Neural cell (in vitro differentiated cells): ENCODE measurements at regions not wholly inside any gene's neighbourhood (a gene's known extent, or its start where the extent isn't known, plus 50 kb on each side); places are given as distances from the start of the nearest gene placed in this dataset.

Experiments used
- H2AFZ ChIP-seq: fragments of 200-600, 300-800 bp; sonication (generic), shearing (Covaris generic); 2 replicates; pipeline ENCODE4 v1.6.0; 2014; ENCODE audit warnings: low read depth, mild to moderate bottlenecking, antibody characterized with exemption, low read length, moderate library complexity
- H3F3A ChIP-seq: fragments of 200-600 bp; shearing (Covaris generic); 2 replicates; pipeline ENCODE4 v1.6.1; 2016; ENCODE audit warnings: mild to moderate bottlenecking, moderate library complexity, mixed read lengths, antibody characterized with exemption, low read length; ENCODE audit not compliant: insufficient read depth, poor library complexity, severe bottlenecking
- H3K27ac ChIP-seq: fragments of 200-600, 300-800 bp; sonication (generic), shearing (Covaris generic); 2 replicates; pipeline ENCODE4 v1.5.1; 2014; ENCODE audit warnings: mild to moderate bottlenecking, low read length, moderate library complexity
- H3K27me3 ChIP-seq: fragments of 300-800, 200-600 bp; sonication (generic), shearing (Covaris generic); 2 replicates; pipeline ENCODE4 v1.6.0; 2014; ENCODE audit warnings: mild to moderate bottlenecking, low read depth, low read length, moderate library complexity; ENCODE audit not compliant: insufficient read depth
- H3K36me3 ChIP-seq: fragments of 300-800, 200-600 bp; sonication (generic), shearing (Covaris generic); 2 replicates; pipeline ENCODE4 v1.5.1; 2014; ENCODE audit warnings: mild to moderate bottlenecking, antibody characterized with exemption, low read length, moderate library complexity; ENCODE audit not compliant: insufficient read depth
- H3K4me2 ChIP-seq: fragments of 300-800, 200-600 bp; sonication (generic), shearing (Covaris generic); 2 replicates; pipeline ENCODE4 v1.6.0; 2014; ENCODE audit warnings: mild to moderate bottlenecking, low read length
- H3K4me3 ChIP-seq: fragments of 300-800, 200-600 bp; sonication (generic), shearing (Covaris generic); 2 replicates; pipeline ENCODE4 v1.5.1; 2014; ENCODE audit warnings: mild to moderate bottlenecking, low read length, moderate library complexity
- H3K79me2 ChIP-seq: fragments of 200-600 bp; shearing (Covaris generic); replicated peaks from 2 replicates; pipeline ENCODE4 v1.6.0; 2014; ENCODE audit warnings: mild to moderate bottlenecking, low read length, moderate library complexity; ENCODE audit not compliant: insufficient read depth
- H3K9ac ChIP-seq: fragments of 300-800, 200-600 bp; sonication (generic), shearing (Covaris generic); 2 replicates; pipeline ENCODE4 v1.6.1; 2016; ENCODE audit warnings: mild to moderate bottlenecking, low read length, mixed read lengths
- H3K9me2 ChIP-seq: fragments of 200-600 bp; shearing (Covaris generic); 2 replicates; pipeline ENCODE4 v1.6.1; 2016; ENCODE audit warnings: mild to moderate bottlenecking, low read length, mixed read lengths; ENCODE audit not compliant: insufficient read depth
- H3K9me3 ChIP-seq: fragments of 200-600, 300-800 bp; sonication (generic), shearing (Covaris generic); 2 replicates; pipeline ENCODE4 v1.6.1; 2016; ENCODE audit warnings: mild to moderate bottlenecking, mixed run types, low read length, moderate library complexity, mixed read lengths
- H4K20me1 ChIP-seq: fragments of 200-600 bp; shearing (Covaris generic); 2 replicates; pipeline ENCODE4 v1.6.1; 2016; ENCODE audit warnings: mild to moderate bottlenecking, mixed run types; ENCODE audit not compliant: insufficient read depth
- EP300 ChIP-seq: fragments of 450-650 bp; conservative IDR thresholded peaks from 2 replicates; pipeline ENCODE4 v1.6.1; 2014; ENCODE audit warnings: antibody characterized with exemption, mild to moderate bottlenecking, moderate library complexity; ENCODE audit not compliant: poor library complexity, severe bottlenecking
- EZH2 ChIP-seq: fragments of 200-600, 300-800 bp; shearing (Covaris generic), sonication (generic); IDR thresholded peaks from 2 replicates; pipeline ENCODE4 v1.6.1; 2014; ENCODE audit warnings: antibody characterized with exemption, low read length, borderline replicate concordance, mild to moderate bottlenecking; ENCODE audit not compliant: insufficient read depth, poor library complexity, severe bottlenecking
- MXI1 ChIP-seq: fragments of 450-650 bp; conservative IDR thresholded peaks from 2 replicates; pipeline ENCODE4 v1.6.1; 2014; ENCODE audit warnings: antibody characterized with exemption, mild to moderate bottlenecking; ENCODE audit not compliant: poor library complexity, severe bottlenecking
- POLR2AphosphoS5 ChIP-seq: IDR thresholded peaks from 2 replicates; pipeline ENCODE4 v1.6.1; 2012
- RAD21 ChIP-seq: fragments of 450-650 bp; conservative IDR thresholded peaks from 2 replicates; pipeline ENCODE4 v1.6.1; 2014; ENCODE audit warnings: antibody characterized with exemption, mild to moderate bottlenecking, moderate library complexity
- SMC3 ChIP-seq: fragments of 450-650 bp; conservative IDR thresholded peaks from 2 replicates; pipeline ENCODE4 v1.6.1; 2014; ENCODE audit warnings: antibody characterized with exemption, mild to moderate bottlenecking, moderate library complexity; ENCODE audit not compliant: poor library complexity
- TAF1 ChIP-seq: IDR thresholded peaks from 2 replicates; pipeline ENCODE4 v1.6.1; 2012; ENCODE audit warnings: low read depth
- TF ChIP-seq, protein P1 (sequence below): fragments of 450-650 bp; IDR thresholded peaks from 2 replicates; pipeline ENCODE4 v1.5.1; 2014; ENCODE audit warnings: antibody characterized with exemption, mild to moderate bottlenecking, moderate library complexity; ENCODE audit not compliant: poor library complexity, severe bottlenecking
- TF ChIP-seq, protein P2 (sequence below): IDR thresholded peaks from 2 replicates; pipeline ENCODE4 v1.6.1; 2012; ENCODE audit warnings: borderline replicate concordance

DNA sequence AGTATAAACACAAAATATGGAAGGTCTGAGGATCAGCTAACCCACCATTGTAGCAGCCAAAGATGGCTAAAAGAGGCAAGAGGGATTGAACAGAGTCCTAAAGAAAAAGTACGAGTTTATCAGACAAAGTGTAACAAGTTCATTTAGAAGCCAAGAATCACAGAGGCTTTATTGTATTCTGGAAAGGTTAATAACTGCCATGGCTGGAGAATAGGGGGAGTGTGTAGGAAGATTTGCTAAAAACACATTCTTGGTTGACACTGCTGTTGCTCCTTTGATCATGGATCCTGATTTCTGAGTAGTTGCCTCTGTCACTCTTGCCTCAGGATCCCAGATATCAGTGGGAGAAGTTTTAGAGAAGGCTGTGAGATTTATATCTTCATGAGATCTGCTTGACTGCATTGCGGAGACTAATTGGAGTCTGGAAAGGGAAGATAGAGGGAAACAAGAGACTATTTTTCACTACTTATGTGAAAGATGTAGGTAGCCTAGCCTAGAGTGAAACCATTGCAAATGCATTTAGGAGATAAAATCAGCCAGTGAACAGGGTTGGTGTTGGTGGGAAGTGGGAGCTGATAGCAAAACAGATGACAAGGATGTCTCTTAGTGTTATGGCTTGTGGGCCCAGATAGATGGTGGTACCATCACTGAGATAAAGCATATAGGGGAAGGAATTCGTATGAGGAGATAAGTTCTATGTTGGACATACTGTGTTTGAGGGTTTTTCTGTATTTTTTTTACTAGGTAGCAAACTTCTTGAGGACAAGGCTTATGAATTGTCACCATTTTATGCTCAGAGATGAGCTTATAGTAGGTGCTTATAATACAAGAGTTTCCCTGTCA is 402.9 kb upstream of the PDE3A start:
- no peak overlapping the region for H3K27ac ChIP-seq
- no peak overlapping the region for H2AFZ ChIP-seq
- no peaks in the 10 kb centered on the region for H3F3A ChIP-seq
- no peak for TF ChIP-seq RAD21
- no peak for TF ChIP-seq MXI1
- TF ChIP-seq POLR2AphosphoS5: no peak
- TF ChIP-seq, protein P1, sequence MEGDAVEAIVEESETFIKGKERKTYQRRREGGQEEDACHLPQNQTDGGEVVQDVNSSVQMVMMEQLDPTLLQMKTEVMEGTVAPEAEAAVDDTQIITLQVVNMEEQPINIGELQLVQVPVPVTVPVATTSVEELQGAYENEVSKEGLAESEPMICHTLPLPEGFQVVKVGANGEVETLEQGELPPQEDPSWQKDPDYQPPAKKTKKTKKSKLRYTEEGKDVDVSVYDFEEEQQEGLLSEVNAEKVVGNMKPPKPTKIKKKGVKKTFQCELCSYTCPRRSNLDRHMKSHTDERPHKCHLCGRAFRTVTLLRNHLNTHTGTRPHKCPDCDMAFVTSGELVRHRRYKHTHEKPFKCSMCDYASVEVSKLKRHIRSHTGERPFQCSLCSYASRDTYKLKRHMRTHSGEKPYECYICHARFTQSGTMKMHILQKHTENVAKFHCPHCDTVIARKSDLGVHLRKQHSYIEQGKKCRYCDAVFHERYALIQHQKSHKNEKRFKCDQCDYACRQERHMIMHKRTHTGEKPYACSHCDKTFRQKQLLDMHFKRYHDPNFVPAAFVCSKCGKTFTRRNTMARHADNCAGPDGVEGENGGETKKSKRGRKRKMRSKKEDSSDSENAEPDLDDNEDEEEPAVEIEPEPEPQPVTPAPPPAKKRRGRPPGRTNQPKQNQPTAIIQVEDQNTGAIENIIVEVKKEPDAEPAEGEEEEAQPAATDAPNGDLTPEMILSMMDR: no peak
- no peak for TF ChIP-seq EP300
- TF ChIP-seq EZH2: no peak
- no peak for TF ChIP-seq SMC3
- TF ChIP-seq, protein P2, sequence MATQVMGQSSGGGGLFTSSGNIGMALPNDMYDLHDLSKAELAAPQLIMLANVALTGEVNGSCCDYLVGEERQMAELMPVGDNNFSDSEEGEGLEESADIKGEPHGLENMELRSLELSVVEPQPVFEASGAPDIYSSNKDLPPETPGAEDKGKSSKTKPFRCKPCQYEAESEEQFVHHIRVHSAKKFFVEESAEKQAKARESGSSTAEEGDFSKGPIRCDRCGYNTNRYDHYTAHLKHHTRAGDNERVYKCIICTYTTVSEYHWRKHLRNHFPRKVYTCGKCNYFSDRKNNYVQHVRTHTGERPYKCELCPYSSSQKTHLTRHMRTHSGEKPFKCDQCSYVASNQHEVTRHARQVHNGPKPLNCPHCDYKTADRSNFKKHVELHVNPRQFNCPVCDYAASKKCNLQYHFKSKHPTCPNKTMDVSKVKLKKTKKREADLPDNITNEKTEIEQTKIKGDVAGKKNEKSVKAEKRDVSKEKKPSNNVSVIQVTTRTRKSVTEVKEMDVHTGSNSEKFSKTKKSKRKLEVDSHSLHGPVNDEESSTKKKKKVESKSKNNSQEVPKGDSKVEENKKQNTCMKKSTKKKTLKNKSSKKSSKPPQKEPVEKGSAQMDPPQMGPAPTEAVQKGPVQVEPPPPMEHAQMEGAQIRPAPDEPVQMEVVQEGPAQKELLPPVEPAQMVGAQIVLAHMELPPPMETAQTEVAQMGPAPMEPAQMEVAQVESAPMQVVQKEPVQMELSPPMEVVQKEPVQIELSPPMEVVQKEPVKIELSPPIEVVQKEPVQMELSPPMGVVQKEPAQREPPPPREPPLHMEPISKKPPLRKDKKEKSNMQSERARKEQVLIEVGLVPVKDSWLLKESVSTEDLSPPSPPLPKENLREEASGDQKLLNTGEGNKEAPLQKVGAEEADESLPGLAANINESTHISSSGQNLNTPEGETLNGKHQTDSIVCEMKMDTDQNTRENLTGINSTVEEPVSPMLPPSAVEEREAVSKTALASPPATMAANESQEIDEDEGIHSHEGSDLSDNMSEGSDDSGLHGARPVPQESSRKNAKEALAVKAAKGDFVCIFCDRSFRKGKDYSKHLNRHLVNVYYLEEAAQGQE: no peak
- TF ChIP-seq TAF1: no peak
- H3K27me3 ChIP-seq: no peaks in the 10 kb centered on the region
- no peaks in the 10 kb centered on the region for H4K20me1 ChIP-seq
- no peaks in the 10 kb centered on the region for H3K9me2 ChIP-seq
- H3K36me3 ChIP-seq: no peaks in the 10 kb centered on the region
- H3K79me2 ChIP-seq: no peaks in the 10 kb centered on the region
- H3K9me3 ChIP-seq: no peaks in the 10 kb centered on the region
- H3K4me2 ChIP-seq: no peak overlapping the region
- no peak overlapping the region for H3K9ac ChIP-seq
- no peak overlapping the region for H3K4me3 ChIP-seq

DNA sequence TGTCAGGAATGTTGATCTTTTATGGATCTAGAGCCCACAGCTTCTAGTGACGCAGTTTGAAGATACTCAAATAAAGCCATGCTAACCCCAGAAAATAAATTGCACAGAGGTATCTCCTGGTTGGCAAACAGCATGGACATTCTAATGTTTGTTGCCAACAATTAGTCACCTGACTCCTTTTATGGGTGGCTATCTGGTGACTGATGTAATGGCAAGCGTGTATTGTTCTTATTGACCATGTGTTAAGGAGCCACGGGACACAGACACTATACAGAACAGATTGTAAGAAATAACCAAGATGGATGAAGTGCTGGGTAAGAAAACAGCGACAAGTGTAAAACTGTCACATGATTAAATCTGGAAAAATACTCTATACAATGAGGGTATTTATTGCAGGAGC is 401.3 kb upstream of the PDE3A start:
- Histone ChIP-seq H3K4me3 (peak overlapping the region; percentile 33), H3K27me3 (no peaks in the 10 kb centered on the region), H3K4me2 (peak overlapping the region; percentile 48), H3K36me3 (no peaks in the 10 kb centered on the region), H2AFZ (peak overlapping the region; percentile 29), H3K9me3 (no peaks in the 10 kb centered on the region), H3K79me2 (no peaks in the 10 kb centered on the region), H3K27ac (peak overlapping the region; percentile 77), H3F3A (no peaks in the 10 kb centered on the region), H3K9ac (no peak overlapping the region), H3K9me2 (no peaks in the 10 kb centered on the region), H4K20me1 (no peaks in the 10 kb centered on the region)
- TF ChIP-seq, protein P2: no peak
- TF ChIP-seq EZH2: no peak
- TF ChIP-seq RAD21: no peak
- no peak for TF ChIP-seq SMC3
- TF ChIP-seq, protein P1: no peak
- no peak for TF ChIP-seq POLR2AphosphoS5
- no peak for TF ChIP-seq TAF1
- no peak for TF ChIP-seq EP300
- TF ChIP-seq MXI1: no peak
